WERI-Rb-1 (cell line): ENCODE measurements at regions not wholly inside any gene's neighbourhood (a gene's known extent, or its start where the extent isn't known, plus 50 kb on each side); places are given as distances from the start of the nearest gene placed in this dataset.

Experiments
- DNase-seq: peaks from one replicate; pipeline ENCODE4 v3.0.0-alpha.2; 2020
- H3K27ac ChIP-seq: fragments of 250-450 bp; sonication (Bioruptor Pico); 2 replicates; pipeline ENCODE4 v1.5.1; 2020; ENCODE audit warnings: mild to moderate bottlenecking, moderate library complexity
- H3K27me3 ChIP-seq: fragments of 250-450 bp; sonication (Bioruptor Pico); 2 replicates; pipeline ENCODE4 v1.5.1; 2021; ENCODE audit warnings: mild to moderate bottlenecking, low read depth, moderate library complexity; ENCODE audit not compliant: insufficient read depth, severe bottlenecking
- H3K36me3 ChIP-seq: fragments of 250-450 bp; sonication (Bioruptor Pico); 2 replicates; pipeline ENCODE4 v1.5.1; 2020; ENCODE audit warnings: mild to moderate bottlenecking, moderate library complexity
- H3K4me3 ChIP-seq: 2 replicates; pipeline ENCODE4 v1.5.1; 2011; ENCODE audit warnings: low read depth, mild to moderate bottlenecking, control low read depth, low read length
- H3K9me3 ChIP-seq: fragments of 250-450 bp; sonication (Bioruptor Pico); 2 replicates; pipeline ENCODE4 v1.5.1; 2021; ENCODE audit warnings: mild to moderate bottlenecking, moderate library complexity; ENCODE audit not compliant: severe bottlenecking
- CTCF ChIP-seq: IDR thresholded peaks from 2 replicates; pipeline ENCODE4 v1.5.1; 2011; ENCODE audit warnings: low read depth, mild to moderate bottlenecking, control low read depth, inconsistent platforms, low read length

- no peak for TF ChIP-seq CTCF
- no peaks in the 10 kb centered on the region for H3K36me3 ChIP-seq
- no peaks in the 10 kb centered on the region for H3K9me3 ChIP-seq
- H3K27ac ChIP-seq: no peak overlapping the region
- H3K4me3 ChIP-seq: no peak overlapping the region
- no peaks in the 10 kb centered on the region for H3K27me3 ChIP-seq
- no peak for DNase-seq
Observed at GRCh38 chr21:40923407-40923806, 76.4 kb upstream of the DSCAM start.

GRCh38 chr21:40923901-40924300, 76.9 kb upstream of the DSCAM start:
- H3K27me3 ChIP-seq: no peaks in the 10 kb centered on the region
- no peaks in the 10 kb centered on the region for H3K36me3 ChIP-seq
- no peak for DNase-seq
- no peaks in the 10 kb centered on the region for H3K9me3 ChIP-seq
- no peak for TF ChIP-seq CTCF
- no peak overlapping the region for H3K4me3 ChIP-seq
- H3K27ac ChIP-seq: no peak overlapping the region

GRCh38 chr21:40924641-40925040, 77.7 kb upstream of the DSCAM start:
- H3K27me3 ChIP-seq: no peaks in the 10 kb centered on the region
- H3K27ac ChIP-seq: no peak overlapping the region
- no peak for DNase-seq
- no peak overlapping the region for H3K4me3 ChIP-seq
- peaks cover 3% of the 10 kb centered on the region for H3K9me3 ChIP-seq
- H3K36me3 ChIP-seq: no peaks in the 10 kb centered on the region
- no peak for TF ChIP-seq CTCF

- Histone ChIP-seq H3K9me3 (peaks cover 6% of the 10 kb centered on the region), H3K36me3 (no peaks in the 10 kb centered on the region), H3K27ac (no peak overlapping the region), H3K4me3 (no peak overlapping the region), H3K27me3 (no peaks in the 10 kb centered on the region)
- DNase-seq: no peak
- no peak for TF ChIP-seq CTCF
Observed at GRCh38 chr21:40926238-40926637, 79.3 kb upstream of the DSCAM start.

- Histone ChIP-seq H3K9me3 (peaks cover 6% of the 10 kb centered on the region), H3K36me3 (no peaks in the 10 kb centered on the region), H3K4me3 (no peak overlapping the region), H3K27ac (no peak overlapping the region), H3K27me3 (no peaks in the 10 kb centered on the region)
- no peak for DNase-seq
- TF ChIP-seq CTCF: no peak
Observed at GRCh38 chr21:40929833-40930232, 82.9 kb upstream of the DSCAM start.

GRCh38 chr21:40931197-40931596, 84.2 kb upstream of the DSCAM start:
- no peak for DNase-seq
- Histone ChIP-seq H3K27ac (no peak overlapping the region), H3K36me3 (no peaks in the 10 kb centered on the region), H3K27me3 (no peaks in the 10 kb centered on the region), H3K9me3 (peaks cover 6% of the 10 kb centered on the region), H3K4me3 (no peak overlapping the region)
- no peak for TF ChIP-seq CTCF
